T-helper 1 cell treated with Interleukin-12 subunit alpha and Interleukin-12 subunit beta and Interleukin-4 antibody, amounts not matched to agents 30 μg/mL and 1 μg/mL, for 36 hours (primary cell): ENCODE measurements at regions not wholly inside any gene's neighbourhood (a gene's known extent, or its start where the extent isn't known, plus 50 kb on each side); places are given as distances from the start of the nearest gene placed in this dataset.

Experiments used
- H3K27ac Mint-ChIP-seq: one replicate; pipeline ENCODE4 v1.8.0; 2021; ENCODE audit warnings: mild to moderate bottlenecking, mixed read lengths
- H3K27me3 Mint-ChIP-seq: one replicate; pipeline ENCODE4 v1.8.0; 2021; ENCODE audit warnings: low read depth, mixed read lengths
- H3K36me3 Mint-ChIP-seq: one replicate; pipeline ENCODE4 v1.8.0; 2021; ENCODE audit warnings: low read depth, mixed read lengths
- H3K4me1 Mint-ChIP-seq: one replicate; pipeline ENCODE4 v1.8.0; 2021; ENCODE audit warnings: low read depth, mixed read lengths
- H3K4me3 Mint-ChIP-seq: one replicate; pipeline ENCODE4 v1.8.0; 2021; ENCODE audit warnings: mild to moderate bottlenecking, moderate library complexity, mixed read lengths
- H3K9me3 Mint-ChIP-seq: one replicate; pipeline ENCODE4 v1.8.0; 2021; ENCODE audit warnings: mixed read lengths

DNA sequence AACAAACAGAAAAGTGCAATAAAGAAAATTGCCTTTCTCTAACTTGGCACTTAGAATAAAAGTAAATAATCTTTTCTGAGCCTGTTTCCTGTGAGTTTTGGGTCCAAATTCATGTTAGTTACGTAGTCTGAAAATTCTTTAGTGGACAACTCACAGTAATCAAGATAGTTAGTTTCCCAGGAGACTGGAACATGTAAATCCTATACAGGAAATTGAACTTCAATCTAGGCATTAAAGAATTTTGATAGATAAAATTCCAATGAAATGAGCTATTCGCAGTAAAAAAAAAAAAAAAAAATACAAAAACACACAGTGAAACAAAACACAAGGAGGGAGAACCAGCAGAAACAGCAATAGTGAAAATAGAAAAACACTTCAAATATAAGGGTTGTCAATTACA, 83.8 kb upstream of the REG3G start:
- no peaks in the 10 kb centered on the region for H3K27me3 Mint-ChIP-seq
- H3K36me3 Mint-ChIP-seq = no peaks in the 10 kb centered on the region
- no peaks in the 10 kb centered on the region for H3K4me1 Mint-ChIP-seq
- peaks cover 6% of the 10 kb centered on the region for H3K9me3 Mint-ChIP-seq
- H3K27ac Mint-ChIP-seq = no peak overlapping the region
- no peak overlapping the region for H3K4me3 Mint-ChIP-seq

DNA sequence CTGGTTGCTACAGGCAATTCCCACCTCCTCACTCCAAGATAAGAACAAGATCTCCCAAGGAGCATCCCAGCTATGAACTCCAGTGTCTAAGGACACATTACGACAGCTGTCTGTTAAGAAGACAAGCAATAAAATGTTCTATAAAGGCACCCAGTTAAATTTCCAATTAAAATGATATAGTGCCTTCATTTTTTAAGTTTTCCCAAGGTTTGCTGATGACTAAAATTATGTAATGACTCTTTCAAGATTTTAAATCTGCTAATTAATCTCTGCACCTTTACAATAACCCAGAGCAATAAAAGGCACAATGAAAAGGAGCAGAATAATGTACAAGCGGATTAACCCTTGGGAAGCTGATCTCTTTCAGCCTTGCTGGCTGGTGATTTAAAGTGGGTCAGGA, 61.6 kb upstream of the REG3G start:
- no peaks in the 10 kb centered on the region for H3K27me3 Mint-ChIP-seq
- H3K4me1 Mint-ChIP-seq = no peaks in the 10 kb centered on the region
- H3K36me3 Mint-ChIP-seq = no peaks in the 10 kb centered on the region
- peaks cover 2% of the 10 kb centered on the region for H3K9me3 Mint-ChIP-seq
- H3K27ac Mint-ChIP-seq = no peak overlapping the region
- no peak overlapping the region for H3K4me3 Mint-ChIP-seq

GRCh38 chr2:78967294-78967693, 58.2 kb upstream of the REG3G start:
- Mint-ChIP-seq H3K27me3 (no peaks in the 10 kb centered on the region), H3K4me1 (no peaks in the 10 kb centered on the region), H3K9me3 (peaks cover 2% of the 10 kb centered on the region), H3K36me3 (no peaks in the 10 kb centered on the region), H3K4me3 (no peak overlapping the region), H3K27ac (no peak overlapping the region)

- H3K27me3 Mint-ChIP-seq = no peaks in the 10 kb centered on the region
Observed at GRCh38 chr2:78973630-78974029, 51.9 kb upstream of the REG3G start.

More at GRCh38 chr2:78973630-78974029, 51.9 kb upstream of the REG3G start:
- H3K36me3 Mint-ChIP-seq = no peaks in the 10 kb centered on the region
- no peak overlapping the region for H3K27ac Mint-ChIP-seq
- no peaks in the 10 kb centered on the region for H3K9me3 Mint-ChIP-seq
- H3K4me1 Mint-ChIP-seq = no peaks in the 10 kb centered on the region
- no peak overlapping the region for H3K4me3 Mint-ChIP-seq
